ENCODE measurements at regions not wholly inside any gene's neighbourhood (a gene's known extent, or its start where the extent isn't known, plus 50 kb on each side); places are given as distances from the start of the nearest gene placed in this dataset.

- DNase-seq (ENCODE audit: low read depth) = no peak
These were observed 157.2 kb upstream of the KAZN start for GRCh38 chr1:14441302-14441741.

GRCh38 chr1:14442669-14443068 lies 155.8 kb upstream of the KAZN start:
- DNase-seq (ENCODE audit: low read depth) = no peak

- no peak for DNase-seq (ENCODE audit: low read depth)
These were observed 155.2 kb upstream of the KAZN start for GRCh38 chr1:14443164-14443787.

- DNase-seq (ENCODE audit: low read depth) = no peak
These were observed 147.3 kb upstream of the KAZN start for GRCh38 chr1:14451217-14451616.

GRCh38 chr1:14452551-14452950 lies 145.9 kb upstream of the KAZN start:
- DNase-seq (ENCODE audit: low read depth) = no peak

- DNase-seq (ENCODE audit: low read depth) = no peak
These were observed 138.3 kb upstream of the KAZN start for GRCh38 chr1:14460173-14460572.

GRCh38 chr1:14462851-14463250 lies 135.6 kb upstream of the KAZN start:
- no peak for DNase-seq (ENCODE audit: low read depth)

GRCh38 chr1:14466006-14466405 lies 132.5 kb upstream of the KAZN start:
- no peak for DNase-seq (ENCODE audit: low read depth)

- no peak for DNase-seq (ENCODE audit: low read depth)
These were observed 131.4 kb upstream of the KAZN start for GRCh38 chr1:14467112-14467511.

- no peak for DNase-seq (ENCODE audit: low read depth)
These were observed 129.7 kb upstream of the KAZN start for GRCh38 chr1:14468751-14469150.

GRCh38 chr1:14470802-14471201 lies 127.7 kb upstream of the KAZN start:
- no peak for DNase-seq (ENCODE audit: low read depth)

GRCh38 chr1:14474856-14475255 lies 123.6 kb upstream of the KAZN start:
- no peak for DNase-seq (ENCODE audit: low read depth)

GRCh38 chr1:14476170-14476955 lies 122.1 kb upstream of the KAZN start:
- DNase-seq (ENCODE audit: low read depth) = no peak

GRCh38 chr1:14478120-14478519 lies 120.4 kb upstream of the KAZN start:
- DNase-seq (ENCODE audit: low read depth) = no peak

- no peak for DNase-seq (ENCODE audit: low read depth)
These were observed 118.6 kb upstream of the KAZN start for GRCh38 chr1:14479865-14480264.

- DNase-seq (ENCODE audit: low read depth) = no peak
These were observed 115.6 kb upstream of the KAZN start for GRCh38 chr1:14482784-14483450.

GRCh38 chr1:14485285-14485684 lies 113.2 kb upstream of the KAZN start:
- no peak for DNase-seq (ENCODE audit: low read depth)

GRCh38 chr1:14486401-14487201 lies 111.9 kb upstream of the KAZN start:
- DNase-seq (ENCODE audit: low read depth) = no peak

GRCh38 chr1:14487671-14488070 lies 110.8 kb upstream of the KAZN start:
- DNase-seq (ENCODE audit: low read depth) = no peak

GRCh38 chr1:14494911-14495310 lies 103.6 kb upstream of the KAZN start:
- DNase-seq (ENCODE audit: low read depth) = no peak

GRCh38 chr1:14495381-14495780 lies 103.1 kb upstream of the KAZN start:
- DNase-seq (ENCODE audit: low read depth) = no peak

GRCh38 chr1:14495996-14496395 lies 102.5 kb upstream of the KAZN start:
- DNase-seq (ENCODE audit: low read depth) = no peak
